ENCODE measurements at regions not wholly inside any gene's neighbourhood (a gene's known extent, or its start where the extent isn't known, plus 50 kb on each side); places are given as distances from the start of the nearest gene placed in this dataset.
A peak's percentile ranks its signal among the peaks of the same experiment; 100 is the strongest.

DNA sequence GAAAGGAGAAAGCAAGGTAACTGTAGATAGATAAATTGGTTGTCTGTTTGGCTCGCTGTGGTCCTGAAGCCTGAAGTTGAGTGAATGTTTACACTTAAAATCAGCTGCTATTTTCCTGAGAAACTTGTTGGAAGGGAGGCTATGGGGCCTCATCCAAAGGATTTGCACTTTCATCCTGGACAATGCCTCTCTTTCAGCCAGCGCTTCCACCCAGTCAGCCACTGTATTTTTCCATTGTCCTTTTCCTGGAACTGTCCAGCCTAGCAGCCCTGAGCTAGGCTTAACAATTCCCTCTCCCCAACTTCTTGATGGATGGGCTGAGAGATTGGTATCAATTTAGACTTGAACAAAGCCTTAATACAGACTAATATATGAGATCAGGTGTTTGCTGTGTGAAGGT is 429.2 kb downstream of the DMAC1 start:
- in situ Hi-C loops (cut with MboI; ENCODE audit: low pct_unique_long_range_greater_than_20kb, low sequenced_read_pairs), result no loop called here
- DNase-seq, result no peak

DNA sequence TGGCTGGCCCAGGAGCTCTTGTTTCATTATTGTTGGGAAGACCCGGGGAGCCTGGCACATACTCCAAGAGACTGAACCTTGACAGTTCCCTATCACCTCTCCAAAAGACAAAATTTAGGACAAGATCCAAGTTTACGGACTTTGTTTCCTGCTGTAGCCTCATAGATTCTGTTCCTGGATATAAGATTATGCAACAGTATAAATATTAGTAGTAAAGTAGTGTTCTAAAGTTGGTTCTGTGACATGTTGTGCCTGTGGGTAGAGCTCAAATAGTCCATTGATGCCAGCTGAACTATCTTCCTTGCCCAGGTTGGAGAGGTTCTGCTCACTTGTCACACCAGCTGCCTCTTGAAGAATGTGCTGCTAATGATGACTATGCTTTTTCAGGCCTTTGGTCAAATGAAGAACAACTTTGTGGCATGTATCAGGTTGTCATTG is 430.2 kb downstream of the DMAC1 start:
- in situ Hi-C loops (cut with MboI; ENCODE audit: low pct_unique_long_range_greater_than_20kb, low sequenced_read_pairs), result no loop called here
- DNase-seq, result no peak

DNA sequence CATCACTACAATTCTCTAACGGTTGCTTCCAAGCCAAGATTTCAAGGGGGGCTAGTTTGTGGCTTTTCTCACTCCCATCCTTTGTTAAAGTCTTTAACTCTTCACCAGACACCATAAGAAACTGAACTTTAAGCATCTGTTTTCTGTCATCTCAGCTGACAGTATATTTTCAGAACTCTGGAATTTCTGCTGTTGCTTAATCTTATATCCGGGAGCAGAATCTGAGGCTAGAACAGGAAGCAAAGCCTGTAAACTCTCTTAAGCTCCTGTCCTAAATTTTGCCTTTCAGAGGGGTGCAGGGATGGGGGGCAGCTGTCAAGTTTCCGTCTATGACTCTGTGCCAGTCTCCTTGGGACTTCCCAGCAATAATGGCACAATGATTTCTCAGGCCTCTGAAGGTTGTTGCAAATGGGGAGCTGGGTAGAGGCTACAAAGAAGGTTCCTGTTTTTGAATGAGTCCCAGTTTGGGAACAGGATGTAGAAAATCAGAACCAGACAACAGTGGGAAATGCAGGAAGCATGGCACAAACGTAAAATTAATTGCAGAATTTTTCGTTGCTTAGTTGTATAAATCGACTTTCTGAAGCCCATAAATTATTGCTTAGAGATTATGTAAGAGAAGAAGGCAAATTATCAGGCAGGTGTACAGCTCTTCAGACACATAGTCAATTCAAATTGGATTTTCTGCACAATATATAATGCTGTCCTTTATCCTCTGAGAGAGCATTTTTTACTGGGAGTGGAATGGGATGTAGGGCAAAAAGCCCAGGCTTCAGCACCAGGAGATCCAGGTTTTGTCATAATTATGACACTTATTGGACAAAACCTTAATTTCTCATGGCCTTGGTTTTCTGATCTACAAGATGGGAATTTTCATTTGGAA is 430.9 kb downstream of the DMAC1 start:
- peak; percentile 12 for DNase-seq
- in situ Hi-C loops (cut with MboI; ENCODE audit: low pct_unique_long_range_greater_than_20kb, low sequenced_read_pairs), result no loop called here

DNA sequence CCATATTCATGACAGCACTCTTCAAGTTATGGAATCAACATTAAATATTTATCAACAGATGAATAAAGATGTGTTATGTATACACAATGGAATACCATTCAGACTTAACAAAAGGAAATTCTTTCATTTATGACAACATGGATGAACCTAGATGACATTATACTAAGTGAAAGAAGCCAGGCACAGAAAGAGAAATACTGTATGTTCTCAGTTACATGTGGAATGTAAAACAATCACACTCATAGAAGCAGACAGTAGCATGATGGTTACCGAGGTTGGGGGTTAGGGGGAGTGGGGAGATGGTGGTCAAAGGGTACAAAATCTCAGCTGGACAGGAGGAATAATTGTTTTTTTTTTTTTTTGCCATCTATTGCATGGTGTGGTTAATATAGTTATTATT is 431.9 kb downstream of the DMAC1 start:
- no peak for DNase-seq
- in situ Hi-C loops (cut with MboI; ENCODE audit: low pct_unique_long_range_greater_than_20kb, low sequenced_read_pairs), result no loop called here

- in situ Hi-C loops (cut with MboI; ENCODE audit: low pct_unique_long_range_greater_than_20kb, low sequenced_read_pairs), result no loop called here
- DNase-seq, result no peak
Measured at GRCh38 chr9:7366121-7366520, 433.5 kb downstream of the DMAC1 start.

DNA sequence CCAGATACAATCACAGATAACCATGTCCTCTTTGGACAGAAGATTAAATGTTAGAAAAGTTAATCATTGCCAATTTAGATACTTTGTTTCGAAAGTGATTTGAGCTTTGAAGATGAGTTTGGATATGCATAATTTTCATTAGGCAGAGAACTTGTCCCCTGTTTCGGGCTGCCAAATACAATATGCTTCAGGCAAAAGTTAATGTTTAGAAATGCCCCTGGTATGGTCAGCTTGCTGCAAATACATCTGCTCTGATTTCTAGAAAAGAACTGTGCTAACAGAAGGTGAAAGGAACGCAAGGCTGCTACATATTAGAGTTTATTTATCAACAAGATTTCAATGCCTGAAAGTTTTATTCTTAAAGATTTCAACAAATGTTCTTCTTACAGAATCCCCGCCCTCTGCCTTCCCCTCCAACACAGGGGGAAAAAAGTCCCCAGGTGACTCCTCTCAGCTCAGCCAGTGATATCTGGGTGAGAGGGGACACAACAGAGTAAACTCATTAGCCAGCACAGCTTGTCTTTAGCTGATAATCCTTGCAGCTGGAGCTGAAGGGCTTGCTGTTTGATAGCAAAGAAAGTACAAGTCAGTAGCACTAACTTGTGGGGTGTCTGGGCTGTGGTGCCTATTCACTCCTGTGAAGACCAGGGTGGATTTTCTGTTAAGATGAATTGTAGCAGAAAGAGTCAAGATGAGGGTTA is 435.7 kb downstream of the DMAC1 start:
- no peak for DNase-seq
- in situ Hi-C loops (cut with MboI; ENCODE audit: low pct_unique_long_range_greater_than_20kb, low sequenced_read_pairs), result no loop called here

GRCh38 chr9:7360513-7360912 is 439.1 kb downstream of the DMAC1 start:
- in situ Hi-C loops (cut with MboI; ENCODE audit: low pct_unique_long_range_greater_than_20kb, low sequenced_read_pairs), result no loop called here

DNA sequence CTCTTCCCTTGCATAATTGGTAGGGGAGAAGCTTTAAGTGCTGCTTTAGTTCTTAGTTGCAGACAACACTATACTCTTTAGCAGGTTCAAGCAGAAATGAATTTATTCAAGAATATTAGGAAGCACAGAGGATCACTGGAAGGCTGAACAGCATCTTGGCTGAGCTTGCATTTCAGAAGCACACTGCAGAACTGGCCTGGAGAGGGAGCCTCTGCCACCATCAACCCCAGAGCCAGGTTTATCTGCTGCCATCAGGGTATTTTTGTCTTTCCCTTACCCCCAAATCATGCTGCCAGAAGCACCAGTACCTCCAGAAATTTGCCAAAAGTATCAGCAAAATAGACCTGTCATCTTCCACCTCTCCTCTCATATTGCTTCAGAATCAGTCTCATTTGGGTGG is 440.7 kb downstream of the DMAC1 start:
- in situ Hi-C loops (cut with MboI; ENCODE audit: low pct_unique_long_range_greater_than_20kb, low sequenced_read_pairs), result no loop called here
- no peak for DNase-seq

More at GRCh38 chr9:7360513-7360912, 439.1 kb downstream of the DMAC1 start:
- no peak for DNase-seq

DNA sequence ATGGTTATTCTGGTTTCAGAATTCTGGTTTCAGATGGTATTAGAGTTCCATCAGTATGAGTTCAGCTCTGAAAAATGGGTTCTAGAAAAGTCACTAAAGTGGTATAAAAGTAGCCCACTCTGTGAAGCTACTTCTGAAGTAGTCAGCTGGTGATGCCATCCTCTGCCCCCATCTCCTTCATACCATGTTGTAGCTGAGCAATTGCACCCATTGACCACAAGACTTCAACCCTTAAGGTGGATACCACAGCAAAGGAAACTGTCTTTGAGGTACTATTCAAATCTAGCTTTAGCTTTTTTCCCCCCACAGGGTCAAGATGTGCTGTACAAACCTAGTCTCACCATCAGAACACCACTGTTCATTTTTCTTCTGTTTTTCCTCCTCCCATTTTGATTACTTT is 444.9 kb downstream of the DMAC1 start:
- in situ Hi-C loops (cut with MboI; ENCODE audit: low pct_unique_long_range_greater_than_20kb, low sequenced_read_pairs), result no loop called here
- DNase-seq, result no peak

- no peak for DNase-seq
- in situ Hi-C loops (cut with MboI; ENCODE audit: low pct_unique_long_range_greater_than_20kb, low sequenced_read_pairs), result no loop called here
Measured at GRCh38 chr9:7348692-7349091, 450.9 kb downstream of the DMAC1 start.

- in situ Hi-C loops (cut with MboI; ENCODE audit: low pct_unique_long_range_greater_than_20kb, low sequenced_read_pairs), result no loop called here
- no peak for DNase-seq
Measured at GRCh38 chr9:7347556-7347955, 452.0 kb downstream of the DMAC1 start.

DNA sequence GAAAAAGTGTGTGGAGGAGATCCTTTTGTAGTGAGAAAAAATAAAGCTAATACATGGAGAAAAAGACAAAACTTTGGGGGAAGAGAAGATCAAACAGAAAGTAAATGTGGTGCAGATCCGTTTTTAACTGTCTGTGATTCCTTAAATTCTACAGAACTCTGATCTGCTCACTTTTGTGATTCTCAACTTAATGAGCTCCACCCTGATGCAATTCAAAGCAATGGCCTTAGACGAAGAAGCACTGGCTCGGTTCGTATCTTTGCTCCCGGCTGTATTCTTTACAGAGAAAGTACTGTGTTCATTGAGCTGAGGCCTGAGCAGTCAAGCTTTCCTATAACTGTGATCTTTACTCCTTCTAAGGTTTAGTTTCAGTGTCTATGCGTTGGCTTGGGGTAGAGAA is 453.4 kb downstream of the DMAC1 start:
- no peak for DNase-seq
- in situ Hi-C loops (cut with MboI; ENCODE audit: low pct_unique_long_range_greater_than_20kb, low sequenced_read_pairs), result no loop called here

DNA sequence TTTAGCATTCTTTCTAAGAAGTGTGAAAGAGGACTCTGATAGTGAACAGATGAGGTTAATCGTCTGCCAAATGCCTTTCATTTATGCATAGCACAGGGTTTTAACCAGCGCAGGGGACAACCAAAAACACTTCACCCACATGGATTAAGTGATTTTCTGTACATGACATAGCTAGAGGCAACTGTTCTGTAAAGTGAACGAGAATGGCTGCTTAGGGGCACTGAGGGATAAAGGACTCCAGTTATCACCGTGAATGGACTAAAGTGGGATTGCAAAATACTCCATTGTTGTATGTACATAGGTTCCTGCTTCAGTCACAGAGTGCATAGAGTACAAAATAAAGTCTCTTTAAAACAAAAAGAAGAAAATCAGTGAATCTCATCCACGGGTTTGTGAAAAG is 456.8 kb downstream of the DMAC1 start:
- in situ Hi-C loops (cut with MboI; ENCODE audit: low pct_unique_long_range_greater_than_20kb, low sequenced_read_pairs), result no loop called here
- no peak for DNase-seq

DNA sequence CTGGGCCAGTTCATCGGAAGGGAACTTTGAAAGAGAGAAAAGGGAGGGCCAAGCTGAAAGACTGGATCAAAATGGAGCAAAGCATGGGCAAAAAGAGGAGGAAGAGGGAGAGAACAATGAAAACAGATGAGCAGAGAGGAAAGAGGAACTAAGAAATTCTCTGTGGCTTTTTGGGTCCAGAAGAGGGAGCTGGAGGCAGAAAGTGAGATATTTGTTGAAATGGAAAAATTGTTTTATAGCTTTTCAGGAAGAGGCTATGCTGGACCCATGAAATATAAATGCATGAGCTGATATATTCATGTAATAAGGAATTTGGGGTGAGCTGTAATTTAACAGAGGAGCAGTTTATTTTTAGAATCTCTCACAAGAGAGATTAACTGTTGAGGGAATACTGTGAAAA is 457.3 kb downstream of the DMAC1 start:
- peak; percentile 53 for DNase-seq
- in situ Hi-C loops (cut with MboI; ENCODE audit: low pct_unique_long_range_greater_than_20kb, low sequenced_read_pairs), result no loop called here

- DNase-seq, result no peak
- in situ Hi-C loops (cut with MboI; ENCODE audit: low pct_unique_long_range_greater_than_20kb, low sequenced_read_pairs), result no loop called here
Measured at GRCh38 chr9:7341571-7341970, 458.0 kb downstream of the DMAC1 start.

DNA sequence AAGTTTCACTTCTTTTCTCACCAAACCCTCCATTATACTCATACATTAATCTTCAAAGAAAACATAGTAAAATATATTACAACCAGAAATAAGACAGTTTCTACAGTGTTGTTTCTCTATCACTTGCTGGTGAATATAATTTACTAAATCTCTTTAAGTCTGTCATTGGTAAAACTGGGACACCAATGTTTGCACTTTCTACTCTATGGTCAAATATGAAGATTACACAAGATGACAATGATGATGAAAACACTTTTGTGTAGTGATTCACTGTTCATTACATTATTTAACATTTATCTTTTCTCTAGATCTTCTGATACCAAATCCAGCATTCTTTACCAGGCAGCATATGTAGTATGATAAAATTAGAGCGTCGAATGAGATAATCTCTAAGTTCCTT is 459.1 kb downstream of the DMAC1 start:
- in situ Hi-C loops (cut with MboI; ENCODE audit: low pct_unique_long_range_greater_than_20kb, low sequenced_read_pairs), result no loop called here
- DNase-seq, result no peak

DNA sequence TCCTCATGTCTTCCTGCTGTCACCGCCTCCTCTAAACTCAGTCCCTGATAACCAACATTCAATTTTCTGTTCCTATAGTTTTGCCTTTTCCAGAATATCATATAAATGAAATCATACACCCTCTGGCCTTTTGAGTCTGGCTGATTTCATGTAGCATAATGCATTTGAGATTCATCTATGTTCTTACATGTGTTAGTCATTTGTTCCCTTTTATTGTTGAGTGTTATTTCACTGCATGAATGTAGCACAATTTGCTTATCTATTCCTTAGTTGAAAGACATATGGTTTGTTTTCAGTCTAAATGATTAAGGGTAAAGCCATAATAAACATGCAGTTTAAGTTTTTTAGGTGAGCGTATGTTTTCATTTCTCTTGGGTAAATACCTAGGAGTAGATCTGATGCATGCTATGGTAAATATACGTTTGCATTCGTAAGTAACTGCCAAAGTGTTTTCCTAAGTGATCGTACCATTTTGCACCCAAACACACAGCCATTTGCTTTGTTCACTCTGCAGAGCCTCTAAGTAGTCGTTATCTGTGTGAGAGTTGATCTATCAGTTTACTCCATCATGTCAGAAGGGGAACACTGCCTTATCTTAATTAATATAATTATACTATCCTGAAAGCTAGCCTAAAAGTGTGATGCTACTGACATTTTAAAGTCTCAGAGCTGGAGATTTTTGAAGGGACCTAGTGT is 460.8 kb downstream of the DMAC1 start:
- DNase-seq, result no peak
- in situ Hi-C loops (cut with MboI; ENCODE audit: low pct_unique_long_range_greater_than_20kb, low sequenced_read_pairs), result no loop called here

DNA sequence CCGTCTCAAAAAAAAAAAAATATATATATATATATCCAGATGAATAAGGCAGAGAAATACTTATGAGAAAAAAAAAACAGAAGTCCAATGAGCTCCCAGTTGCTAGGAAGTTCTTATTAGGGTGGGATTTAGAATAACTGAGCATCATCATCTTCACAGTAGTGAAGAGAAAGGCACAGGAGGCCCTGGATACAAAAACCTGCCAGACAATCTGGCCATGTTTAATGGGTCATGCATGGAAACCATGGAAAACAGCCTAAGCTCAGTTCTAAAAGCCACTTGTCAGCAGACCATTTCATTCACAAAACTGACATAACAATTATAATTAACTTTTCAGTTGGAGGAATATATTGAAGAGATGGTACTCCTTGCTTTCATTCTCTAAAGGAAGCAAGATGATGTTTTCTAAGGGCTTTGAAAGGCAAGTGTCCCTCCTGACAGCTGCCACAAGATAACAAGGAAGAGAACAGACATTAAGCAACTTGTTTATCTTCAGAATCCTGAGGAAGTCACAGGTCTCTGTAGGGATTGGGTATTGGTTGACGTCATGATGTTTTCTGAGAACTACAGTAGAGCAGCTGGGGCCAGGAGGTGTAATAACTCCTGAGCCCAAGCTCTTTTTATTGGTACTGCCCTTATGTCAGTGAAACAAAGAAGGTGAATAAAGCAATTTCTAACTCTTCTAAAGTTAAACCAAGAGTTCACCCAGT is 463.1 kb downstream of the DMAC1 start:
- peak; percentile 6 for DNase-seq
- in situ Hi-C loops (cut with MboI; ENCODE audit: low pct_unique_long_range_greater_than_20kb, low sequenced_read_pairs), result no loop called here

GRCh38 chr9:7333719-7334118 is 465.9 kb downstream of the DMAC1 start:
- no peak for DNase-seq
- in situ Hi-C loops (cut with MboI; ENCODE audit: low pct_unique_long_range_greater_than_20kb, low sequenced_read_pairs), result no loop called here
